Endometrial microvascular endothelial cells (primary cell): ENCODE measurements at regions not wholly inside any gene's neighbourhood (a gene's known extent, or its start where the extent isn't known, plus 50 kb on each side); places are given as distances from the start of the nearest gene placed in this dataset.

Source experiments
- in situ Hi-C: cut with HindIII; loops from 2 replicates; pipeline ENCODE4 v1.10.0; 2017; ENCODE audit warnings: low sequenced_read_pairs, low pct_unique_long_range_greater_than_20kb; ENCODE audit errors: inconsistent ontology term

GRCh38 chr1:199161319-199161680 is 522.5 kb downstream of the PTPRC start:
- in situ Hi-C loops: no loop called here

- in situ Hi-C loops: no loop called here
Measured at GRCh38 chr1:199161766-199162303, 523.0 kb downstream of the PTPRC start.

- in situ Hi-C loops: no loop called here
Measured at GRCh38 chr1:199163267-199163666, 524.4 kb downstream of the PTPRC start.

GRCh38 chr1:199163670-199164069 is 524.8 kb downstream of the PTPRC start:
- in situ Hi-C loops: no loop called here

GRCh38 chr1:199167460-199167859 is 528.6 kb downstream of the PTPRC start:
- in situ Hi-C loops: no loop called here

GRCh38 chr1:199168888-199169585 is 530.2 kb downstream of the PTPRC start:
- in situ Hi-C loops: no loop called here

GRCh38 chr1:199170711-199171110 is 531.9 kb downstream of the PTPRC start:
- in situ Hi-C loops: no loop called here

- in situ Hi-C loops: no loop called here
Measured at GRCh38 chr1:199172171-199173124, 533.6 kb downstream of the PTPRC start.

GRCh38 chr1:199173356-199173755 is 534.5 kb downstream of the PTPRC start:
- in situ Hi-C loops: no loop called here

- in situ Hi-C loops: no loop called here
Measured at GRCh38 chr1:199174336-199174735, 535.5 kb downstream of the PTPRC start.

- in situ Hi-C loops: no loop called here
Measured at GRCh38 chr1:199176713-199177112, 537.9 kb downstream of the PTPRC start.

- in situ Hi-C loops: no loop called here
Measured at GRCh38 chr1:199177241-199177640, 538.4 kb downstream of the PTPRC start.

- in situ Hi-C loops: no loop called here
Measured at GRCh38 chr1:199178646-199179045, 539.8 kb downstream of the PTPRC start.

- in situ Hi-C loops: no loop called here
Measured at GRCh38 chr1:199182186-199182843, 543.5 kb downstream of the PTPRC start.

GRCh38 chr1:199184180-199184579 is 545.3 kb downstream of the PTPRC start:
- in situ Hi-C loops: no loop called here

- in situ Hi-C loops: no loop called here
Measured at GRCh38 chr1:199194862-199195261, 556.0 kb downstream of the PTPRC start.

- in situ Hi-C loops: no loop called here
Measured at GRCh38 chr1:199197695-199198094, 558.9 kb downstream of the PTPRC start.

GRCh38 chr1:199202331-199202730 is 563.5 kb downstream of the PTPRC start:
- in situ Hi-C loops: no loop called here

GRCh38 chr1:199204231-199204630 is 565.4 kb downstream of the PTPRC start:
- in situ Hi-C loops: no loop called here
